DMS 273 treated with DMSO at 0.1 percent for 48 hours (cell line): ENCODE measurements at regions not wholly inside any gene's neighbourhood (a gene's known extent, or its start where the extent isn't known, plus 50 kb on each side); places are given as distances from the start of the nearest gene placed in this dataset.
"Not testable (repeated sequence)": the region's sequence is repeated elsewhere in the genome, so short reads cannot be mapped to it uniquely, and the experiment has no call there.

ENCODE experiments used
- DNase-seq: peaks from one replicate; lab custom pipeline; 2025; lab: John Stamatoyannopoulos, UW

DNA sequence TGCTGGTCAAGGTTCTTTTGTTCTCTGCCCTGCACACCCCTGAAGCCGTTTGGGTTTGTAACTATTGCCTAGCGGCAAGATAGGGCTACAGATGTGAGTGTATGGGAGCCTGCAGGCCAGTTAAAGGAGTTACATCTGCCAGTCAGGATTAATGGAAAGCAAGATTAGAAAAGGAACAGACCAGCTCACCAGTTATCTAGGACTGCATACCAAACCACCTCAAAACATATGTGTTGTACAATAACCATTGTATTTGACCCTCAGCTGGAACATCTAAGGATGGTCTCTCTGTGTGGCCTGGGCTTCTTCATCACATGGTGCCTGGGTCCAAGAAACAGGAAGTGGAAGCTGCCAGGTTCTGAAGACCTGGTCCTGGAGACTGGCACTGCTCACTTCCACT is 52.5 kb upstream of the FBXO28 start:
- no peak for DNase-seq

DNA sequence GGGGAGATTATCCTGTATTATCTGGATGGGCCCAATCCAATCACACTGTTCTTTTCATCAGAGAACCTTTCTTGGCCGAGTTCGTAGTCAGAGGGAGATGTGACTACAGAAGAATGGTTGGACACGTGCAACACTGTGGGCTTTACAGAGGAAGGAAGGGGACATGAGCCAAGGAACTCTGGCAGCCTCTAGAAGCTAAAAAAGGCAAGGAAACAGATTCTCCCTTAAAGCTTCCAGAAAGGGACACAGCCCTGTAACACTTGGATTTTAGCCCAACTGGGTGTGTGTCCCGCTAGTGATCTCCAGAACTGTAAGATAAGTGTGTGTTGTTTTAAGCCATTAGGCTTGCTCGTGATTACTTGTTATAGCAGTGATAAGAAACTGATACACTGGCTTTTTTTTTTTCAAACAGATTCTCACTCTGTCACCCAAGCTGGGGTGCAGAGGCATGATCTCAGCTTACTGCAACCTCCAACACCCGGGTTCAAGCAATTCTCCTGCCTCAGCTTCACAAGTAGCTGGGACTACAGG is 53.9 kb upstream of the FBXO28 start:
- DNase-seq: no peak

GRCh38 chr1:224058303-224058702 is 55.6 kb upstream of the FBXO28 start:
- no peak for DNase-seq

DNA sequence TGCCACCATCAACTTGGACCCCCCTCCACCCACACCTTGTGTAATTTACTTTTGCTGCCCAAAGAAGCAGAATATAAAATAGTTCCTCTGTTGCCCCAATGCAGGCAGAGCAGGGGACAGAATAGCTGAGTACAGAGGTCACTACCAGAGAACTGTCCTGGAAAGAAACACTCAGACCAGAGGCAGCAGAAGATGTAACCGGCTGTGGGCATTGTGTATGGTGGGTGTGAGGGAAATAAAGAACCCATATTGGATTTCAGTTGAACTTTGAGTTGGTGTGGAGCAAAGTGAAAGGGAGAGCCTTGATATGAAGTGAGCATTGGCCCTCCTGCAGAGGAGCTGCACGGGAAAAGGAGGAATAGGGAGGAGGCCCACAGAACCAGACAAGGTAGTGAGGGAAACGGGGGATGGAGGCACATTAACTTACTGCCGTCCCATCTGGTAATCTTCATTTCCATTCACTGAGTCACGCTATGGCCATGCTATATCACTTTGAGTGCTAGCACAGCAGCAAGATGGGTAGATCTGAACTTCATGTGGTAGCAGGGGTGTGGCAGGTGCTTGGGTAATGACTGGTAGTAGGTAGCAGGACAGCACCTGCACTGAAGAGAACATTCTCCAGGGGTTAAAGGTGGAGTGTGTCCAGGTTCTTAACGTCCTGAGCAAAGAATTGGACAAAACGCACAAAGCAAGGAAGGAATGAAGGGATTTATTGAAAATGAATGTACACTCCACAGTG is 56.3 kb upstream of the FBXO28 start:
- no peak for DNase-seq

- DNase-seq: no peak
These were observed 59.3 kb upstream of the FBXO28 start for GRCh38 chr1:224054611-224055010.

GRCh38 chr1:224054012-224054411 is 59.9 kb upstream of the FBXO28 start:
- DNase-seq: no peak

GRCh38 chr1:224053456-224053855 is 60.5 kb upstream of the FBXO28 start:
- DNase-seq: no peak

- no peak for DNase-seq
These were observed 61.1 kb upstream of the FBXO28 start for GRCh38 chr1:224052772-224053171.

GRCh38 chr1:224051782-224052181 is 62.1 kb upstream of the FBXO28 start:
- DNase-seq: not testable (repeated sequence)

DNA sequence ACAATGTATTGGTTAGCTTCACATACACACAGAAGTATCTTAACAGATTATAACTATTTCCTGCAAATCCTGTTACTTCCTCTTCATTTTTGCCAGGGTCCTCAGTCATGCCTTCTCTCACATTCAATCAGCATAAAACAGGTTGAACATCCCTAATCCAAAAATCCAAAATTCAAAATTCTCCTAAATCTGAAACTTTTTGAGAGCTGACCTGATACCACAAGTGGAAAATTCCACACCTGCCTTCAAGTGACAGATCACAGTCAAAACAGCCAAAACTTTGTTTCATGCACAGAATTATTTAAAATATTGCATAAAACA is 62.9 kb upstream of the FBXO28 start:
- DNase-seq: no peak

DNA sequence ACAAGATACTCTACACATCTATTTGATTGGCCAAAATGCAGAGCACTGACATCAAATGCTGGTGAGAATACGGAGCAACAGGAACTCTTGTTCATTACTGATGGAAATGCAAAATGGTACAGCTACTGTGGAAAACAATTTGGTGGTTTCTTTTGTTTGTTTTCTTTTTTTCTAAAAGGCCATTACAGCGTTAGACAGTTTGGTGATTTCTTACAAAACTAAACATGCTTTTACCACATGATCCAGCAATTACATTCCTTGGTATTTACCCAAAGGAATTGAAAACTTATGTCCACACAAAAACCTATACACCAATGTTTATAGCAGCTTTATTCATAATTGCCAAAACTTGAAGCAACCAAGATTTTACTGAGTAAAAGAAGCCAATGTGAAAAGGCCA is 66.4 kb upstream of the FBXO28 start:
- DNase-seq: no peak

DNA sequence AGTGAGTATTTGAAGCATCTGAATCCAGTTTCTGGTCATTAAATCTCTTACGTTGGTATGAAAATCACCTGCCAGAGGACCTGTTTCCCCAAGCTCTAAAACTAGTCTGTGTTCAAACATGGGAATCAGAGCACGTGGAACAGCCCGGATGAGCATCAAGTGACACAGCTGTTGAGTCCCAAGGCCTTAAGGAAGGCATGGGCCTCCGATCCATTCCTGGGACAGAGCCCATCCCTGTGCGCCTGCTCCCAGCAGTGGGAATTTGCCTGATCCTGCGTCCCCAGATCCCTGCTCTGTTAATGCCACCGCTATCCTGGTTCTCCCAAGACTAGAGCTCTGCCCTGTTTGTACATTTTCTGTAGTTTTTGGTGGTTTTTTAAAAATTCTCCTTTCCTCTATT is 68.4 kb upstream of the FBXO28 start:
- no peak for DNase-seq

DNA sequence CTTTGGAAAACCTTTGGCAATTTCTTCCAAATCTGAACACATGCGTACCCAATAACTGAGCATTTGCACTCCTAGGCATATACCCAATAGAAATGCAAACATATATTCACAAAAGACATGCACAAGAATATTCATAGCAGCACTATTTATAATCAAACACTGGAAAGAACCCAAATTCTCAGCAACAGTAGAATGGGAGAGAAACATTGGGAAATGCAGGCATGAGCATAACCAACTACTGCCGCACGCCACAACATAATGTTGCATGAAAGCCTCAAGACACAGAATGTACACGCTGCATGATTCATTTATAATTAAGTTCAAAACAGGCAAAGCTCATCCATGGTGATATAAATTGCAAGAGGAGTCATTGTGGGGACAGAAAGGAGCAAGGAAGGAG is 69.5 kb upstream of the FBXO28 start:
- DNase-seq: no peak

DNA sequence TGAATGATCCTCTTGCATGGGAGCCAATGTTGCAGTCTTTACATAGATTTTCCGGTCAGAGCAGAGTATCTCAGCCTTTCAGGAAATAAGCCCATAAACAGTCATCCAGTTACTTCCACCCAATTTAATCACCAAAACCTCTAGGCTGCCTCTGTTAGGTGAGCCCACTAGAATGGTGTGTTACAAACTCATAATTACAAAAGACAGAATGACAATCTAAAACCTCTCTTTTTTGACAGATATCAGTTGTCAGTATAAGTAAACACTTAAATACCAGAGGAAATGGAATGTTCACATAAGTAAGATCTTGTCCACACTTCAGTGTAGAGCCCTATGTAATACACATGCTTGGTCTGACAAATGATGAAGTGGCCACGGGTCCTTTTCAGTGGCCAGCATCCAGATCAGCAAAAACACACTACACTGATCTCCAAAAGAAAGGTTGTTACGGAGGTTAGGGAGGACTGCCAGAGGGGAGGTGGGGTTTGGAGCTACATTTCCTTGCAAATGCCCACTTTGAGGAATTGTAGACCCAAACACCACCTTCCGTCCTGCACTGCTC is 71.3 kb upstream of the FBXO28 start:
- no peak for DNase-seq

DNA sequence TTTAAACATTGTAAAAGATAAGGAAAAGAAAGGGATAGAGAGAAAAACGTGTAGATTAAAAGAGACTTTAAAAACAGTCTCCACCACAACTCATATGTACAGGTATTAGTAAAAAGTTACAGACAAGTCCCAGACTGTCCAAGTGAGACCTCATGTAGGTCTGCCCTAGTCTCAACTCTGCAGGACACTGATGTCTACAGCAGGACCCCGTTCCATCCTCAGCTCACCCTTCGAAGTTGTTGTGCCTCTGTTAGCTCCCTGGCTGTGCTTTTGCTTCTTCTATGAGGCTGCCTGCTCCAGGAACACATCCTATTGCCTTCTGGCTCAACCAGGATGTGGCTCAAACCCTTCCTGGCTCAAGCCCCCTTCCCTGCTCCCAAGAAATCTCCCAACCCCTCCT is 72.9 kb upstream of the FBXO28 start:
- DNase-seq: no peak

- not testable (repeated sequence) for DNase-seq
These were observed 73.5 kb upstream of the FBXO28 start for GRCh38 chr1:224040423-224040822.

GRCh38 chr1:224040006-224040405 is 73.9 kb upstream of the FBXO28 start:
- not testable (repeated sequence) for DNase-seq

GRCh38 chr1:224038832-224039231 is 75.1 kb upstream of the FBXO28 start:
- not testable (repeated sequence) for DNase-seq

- not testable (repeated sequence) for DNase-seq
These were observed 76.5 kb upstream of the FBXO28 start for GRCh38 chr1:224037362-224037761.

- not testable (repeated sequence) for DNase-seq
These were observed 81.2 kb upstream of the FBXO28 start for GRCh38 chr1:224032608-224033276.

DNA sequence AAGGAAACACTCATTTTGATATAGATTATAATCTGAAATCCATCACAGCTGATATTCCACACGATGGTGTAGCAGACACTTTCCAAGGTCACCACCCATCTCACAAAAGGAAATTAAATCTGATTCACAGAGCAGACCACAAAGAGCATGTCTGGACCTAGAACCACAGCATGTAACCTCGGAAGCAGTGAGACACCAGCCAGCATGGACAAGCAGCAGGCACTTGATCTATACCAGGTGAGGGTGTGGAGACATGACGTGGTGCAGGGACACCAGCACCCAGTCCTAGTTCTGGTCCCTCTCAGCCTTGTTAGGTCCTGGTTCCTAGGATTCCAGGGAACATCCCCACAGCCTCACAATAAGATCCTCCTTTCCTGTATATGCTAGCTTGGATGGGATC is 81.9 kb upstream of the FBXO28 start:
- DNase-seq: not testable (repeated sequence)

GRCh38 chr1:224030257-224030656 is 83.7 kb upstream of the FBXO28 start:
- DNase-seq: not testable (repeated sequence)
